ENCODE measurements at regions not wholly inside any gene's neighbourhood (a gene's known extent, or its start where the extent isn't known, plus 50 kb on each side); places are given as distances from the start of the nearest gene placed in this dataset.

GRCh38 chr14:98695809-98696208 is 576.2 kb downstream of the BCL11B start:
- TF ChIP-seq CTCF (IDR thresholded peaks at IDR 0.05) (no peak), POLR2AphosphoS5 (IDR thresholded peaks at IDR 0.05) (no peak), POLR2A (IDR thresholded peaks at IDR 0.05; ENCODE audit: low read depth) (no peak)
